ENCODE measurements at regions not wholly inside any gene's neighbourhood (a gene's known extent, or its start where the extent isn't known, plus 50 kb on each side); places are given as distances from the start of the nearest gene placed in this dataset.
"Not testable (repeated sequence)": the region's sequence is repeated elsewhere in the genome, so short reads cannot be mapped to it uniquely, and the experiment has no call there.

DNA sequence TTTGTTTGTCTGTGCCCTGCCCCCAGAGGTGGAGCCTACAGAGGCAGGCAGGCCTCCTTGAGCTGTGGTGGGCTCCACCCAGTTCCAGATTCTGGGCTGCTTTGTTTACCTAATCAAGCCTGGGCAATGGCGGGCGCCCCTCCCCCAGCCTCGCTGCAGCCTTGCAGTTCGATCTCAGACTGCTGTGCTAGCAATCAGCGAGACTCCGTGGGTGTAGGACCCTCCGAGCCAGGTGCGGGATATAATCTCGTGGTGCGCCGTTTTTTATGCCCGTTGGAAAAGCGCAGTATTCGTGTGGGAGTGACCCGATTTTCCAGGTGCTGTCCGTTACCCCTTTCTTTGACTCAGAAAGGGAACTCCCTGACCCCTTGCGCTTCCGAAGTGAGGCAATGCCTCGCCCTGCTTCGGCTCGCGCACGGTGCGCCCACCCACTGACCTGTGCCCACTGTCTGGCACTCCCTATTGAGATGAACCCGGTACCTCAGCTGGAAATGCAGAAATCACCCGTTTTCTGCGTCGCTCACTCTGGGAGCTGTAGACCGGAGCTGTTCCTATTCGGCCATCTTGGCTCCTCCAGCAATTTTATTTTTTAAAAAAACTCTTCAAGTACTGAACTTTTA, 958.5 kb upstream of the SEMA6A start:
- not testable (repeated sequence) for DNase-seq (ENCODE audit: low read depth in 2 of 2)

DNA sequence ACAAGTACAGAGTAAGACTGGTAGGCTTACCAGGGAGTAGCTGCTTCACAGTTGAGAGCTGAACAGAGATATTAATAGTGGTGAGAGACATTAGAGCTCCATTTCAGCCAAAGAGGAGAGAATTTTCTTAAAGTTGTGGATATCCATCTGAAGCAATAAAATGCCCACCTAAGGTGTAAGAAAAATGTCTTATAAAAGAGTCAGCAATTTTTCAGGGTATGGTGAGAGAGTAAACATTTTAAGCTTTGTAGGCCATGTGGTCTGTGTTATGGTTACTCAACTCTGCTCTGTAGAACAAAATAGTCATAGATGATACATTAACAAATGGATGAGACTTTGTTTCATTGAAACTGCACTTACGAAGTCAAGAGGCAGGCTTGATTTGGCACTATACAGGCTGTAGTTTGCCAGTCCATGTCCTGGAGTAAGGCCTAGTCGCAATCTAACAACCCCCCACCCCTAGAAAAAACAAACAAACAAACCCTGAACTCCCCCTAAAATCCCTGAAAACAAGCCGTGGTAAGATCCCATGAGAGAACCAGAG, 945.4 kb upstream of the SEMA6A start:
- no peak for DNase-seq (ENCODE audit: low read depth in 2 of 2)

DNA sequence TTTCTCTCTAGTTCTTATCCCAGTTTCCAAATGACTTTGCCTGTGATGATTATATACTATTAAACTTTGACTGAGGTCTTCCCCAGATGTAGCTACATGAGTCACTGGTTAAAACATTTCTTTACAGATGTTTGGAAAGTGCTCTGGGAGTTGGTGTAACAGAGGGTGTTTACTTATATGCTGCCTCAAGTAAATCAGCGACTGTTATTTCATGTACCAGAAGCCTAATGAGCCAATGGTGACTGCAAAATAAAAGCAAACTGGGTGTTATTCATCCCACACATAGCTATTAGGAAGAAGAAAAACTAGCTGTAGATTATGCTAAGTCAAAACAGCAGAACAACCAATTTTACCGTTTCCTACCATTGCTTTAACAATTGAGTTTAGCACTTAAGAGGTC, 929.7 kb upstream of the SEMA6A start:
- no peak for DNase-seq (ENCODE audit: low read depth in 2 of 2)

DNA sequence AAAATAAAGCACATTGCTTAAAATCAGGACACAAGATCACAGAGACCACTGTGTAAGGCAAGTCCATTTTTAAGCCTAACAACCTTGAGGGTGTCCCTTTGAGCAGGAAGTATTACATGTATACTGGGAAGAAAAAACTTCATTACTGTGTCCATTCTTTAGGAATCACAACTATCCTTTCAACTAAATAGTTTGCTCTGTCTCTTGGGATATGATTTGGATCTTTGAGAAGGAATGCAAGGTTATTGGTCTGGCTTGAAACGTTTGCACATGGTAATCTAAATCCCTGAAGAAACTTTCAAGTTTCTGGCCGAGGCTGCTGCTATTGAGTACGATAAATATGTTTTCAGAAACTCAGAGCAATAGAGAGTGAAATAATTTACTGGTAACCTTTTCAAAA, 923.0 kb upstream of the SEMA6A start:
- no peak for DNase-seq (ENCODE audit: low read depth in 2 of 2)

DNA sequence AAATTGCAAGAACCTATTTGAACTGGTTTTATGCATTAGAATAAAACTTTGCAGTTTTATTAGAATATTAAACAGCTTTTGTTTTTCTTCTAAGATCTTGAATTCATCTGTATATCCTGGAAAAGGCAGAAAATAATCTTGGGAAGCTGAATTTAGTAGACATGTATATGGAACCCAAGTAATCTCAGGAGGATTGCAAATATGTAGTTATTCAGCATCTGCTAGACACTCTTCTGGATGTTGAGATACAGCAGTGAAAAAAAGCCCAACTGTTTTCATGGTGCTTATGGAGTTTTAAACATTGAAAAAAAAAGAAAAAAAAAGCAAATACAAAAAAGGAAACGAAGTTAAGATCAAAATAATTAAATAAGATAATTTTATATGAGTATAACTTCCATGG, 922.2 kb upstream of the SEMA6A start:
- DNase-seq (ENCODE audit: low read depth in 2 of 2) = no peak

DNA sequence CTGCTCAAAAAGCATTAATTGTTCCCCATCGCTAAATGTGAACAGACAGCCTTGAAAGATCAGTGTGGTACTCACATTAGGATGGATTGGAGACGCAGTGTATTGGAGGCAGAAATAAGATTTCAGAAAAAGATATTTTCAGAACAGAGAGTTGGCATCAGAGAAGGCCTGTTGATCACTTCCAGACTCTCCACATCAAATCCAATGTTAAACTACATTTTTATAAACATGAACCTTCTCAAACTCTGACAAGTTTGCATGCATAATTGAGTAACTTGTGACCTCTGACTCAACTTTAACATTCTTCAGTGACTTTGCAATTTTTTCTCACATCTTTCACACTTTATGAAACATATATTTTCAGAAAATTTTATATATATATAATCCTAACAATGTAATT, 919.6 kb upstream of the SEMA6A start:
- DNase-seq (ENCODE audit: low read depth in 2 of 2) = no peak

DNA sequence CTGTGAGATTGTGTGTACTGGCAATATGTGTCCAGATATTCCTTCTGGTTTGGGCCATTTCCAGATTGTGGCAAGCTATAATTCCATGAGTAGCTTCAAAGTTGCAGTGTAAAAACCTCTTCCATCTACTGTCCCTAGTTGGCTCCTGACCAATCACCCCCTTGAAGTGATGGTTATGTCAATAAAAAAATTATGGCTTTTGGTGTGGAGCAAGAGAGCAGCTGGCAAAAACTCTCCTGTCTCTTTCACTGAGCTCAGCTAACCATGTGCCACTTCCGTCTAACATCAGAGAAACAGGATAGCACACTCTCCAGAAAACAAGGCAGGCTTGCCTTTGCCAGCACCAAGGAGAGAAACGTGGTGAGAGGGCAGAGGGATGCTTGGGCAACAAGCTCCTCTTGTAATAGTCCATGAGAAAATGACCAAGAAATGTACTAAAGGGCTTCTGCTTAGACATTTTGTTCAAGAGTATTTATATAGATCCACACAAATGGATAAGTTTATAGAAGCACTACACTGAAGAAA, 914.4 kb upstream of the SEMA6A start:
- no peak for DNase-seq (ENCODE audit: low read depth in 2 of 2)

DNA sequence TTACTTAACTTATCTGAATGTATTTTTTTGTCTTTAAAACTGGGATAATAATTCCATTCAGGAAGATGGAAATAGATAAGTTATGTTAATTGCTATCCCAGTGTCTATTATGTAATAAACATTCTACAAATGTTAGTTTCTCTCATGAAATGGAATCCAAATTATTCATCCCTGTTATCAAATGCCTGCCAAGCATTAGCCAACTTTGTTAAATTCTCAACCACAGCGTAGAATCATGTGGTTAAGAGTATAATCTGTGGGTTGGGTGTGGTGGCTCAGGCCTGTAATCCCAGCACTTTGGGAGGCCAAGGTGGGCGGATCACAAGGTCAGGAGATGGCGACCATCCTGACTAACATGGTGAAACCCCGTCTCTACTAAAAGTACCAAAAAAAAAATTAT, 912.9 kb upstream of the SEMA6A start:
- DNase-seq (ENCODE audit: low read depth in 2 of 2) = no peak

DNA sequence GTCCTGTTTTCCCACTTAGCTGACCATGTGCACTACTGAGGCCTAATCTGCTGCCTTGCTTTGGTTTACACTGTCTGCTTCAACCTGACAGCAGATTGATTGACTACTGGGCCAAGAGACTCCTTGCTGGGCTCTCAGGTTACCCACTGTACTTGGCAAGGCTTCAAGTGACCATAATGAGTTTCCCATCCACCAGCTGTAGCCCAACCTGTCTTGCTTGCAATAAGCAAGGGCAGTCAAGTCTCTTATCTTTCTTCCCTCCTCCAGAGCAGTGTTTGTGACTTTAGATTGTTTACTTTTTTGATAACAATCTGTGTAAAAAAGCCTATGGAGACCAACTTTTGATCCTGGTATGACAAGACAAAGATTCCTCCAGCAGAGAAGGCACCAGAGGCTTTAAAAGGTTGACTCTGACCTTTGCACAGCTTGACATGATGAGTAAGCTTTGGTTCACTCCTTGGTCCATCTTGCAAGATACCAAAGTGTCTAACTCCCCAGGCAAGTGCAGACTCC, 912.3 kb upstream of the SEMA6A start:
- DNase-seq (ENCODE audit: low read depth in 2 of 2) = no peak

DNA sequence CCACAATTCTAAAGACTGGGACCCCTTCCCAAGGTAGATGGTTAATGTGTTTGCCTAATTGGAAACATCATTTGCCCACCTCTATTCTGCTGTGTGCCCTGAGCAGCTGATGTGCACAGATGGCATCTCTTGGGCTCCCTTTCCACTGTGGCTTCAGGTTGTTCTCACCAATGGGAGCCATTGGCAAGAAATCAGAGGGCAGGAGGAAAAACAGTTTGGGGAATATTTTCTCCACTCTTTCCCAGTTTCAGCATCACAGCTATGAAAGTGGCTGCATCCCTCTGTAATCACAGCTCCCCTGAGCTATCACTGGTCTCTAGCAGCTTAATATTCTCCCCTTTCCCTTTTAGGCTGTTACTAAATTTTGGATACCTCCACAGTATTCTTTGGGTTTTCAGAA, 911.6 kb upstream of the SEMA6A start:
- no peak for DNase-seq (ENCODE audit: low read depth in 2 of 2)

DNA sequence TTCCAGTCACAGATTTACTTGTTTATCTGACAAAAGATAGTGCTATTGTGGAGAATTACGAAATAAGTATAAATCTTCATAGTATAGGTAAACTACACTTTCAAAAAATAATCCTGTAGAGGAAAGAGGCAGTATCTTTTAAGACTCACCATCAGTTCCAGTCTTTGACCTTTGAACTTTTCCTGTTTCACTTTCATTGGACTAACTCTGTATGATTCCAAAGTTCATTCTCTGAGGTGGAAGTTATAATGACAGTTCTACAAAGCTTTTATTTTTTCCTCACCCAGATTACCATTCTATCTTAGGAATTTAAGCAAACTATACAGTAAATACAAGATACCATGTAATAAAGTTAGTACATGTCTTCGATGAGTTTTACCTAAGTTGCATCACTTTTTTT, 901.3 kb upstream of the SEMA6A start:
- no peak for DNase-seq (ENCODE audit: low read depth in 2 of 2)

DNA sequence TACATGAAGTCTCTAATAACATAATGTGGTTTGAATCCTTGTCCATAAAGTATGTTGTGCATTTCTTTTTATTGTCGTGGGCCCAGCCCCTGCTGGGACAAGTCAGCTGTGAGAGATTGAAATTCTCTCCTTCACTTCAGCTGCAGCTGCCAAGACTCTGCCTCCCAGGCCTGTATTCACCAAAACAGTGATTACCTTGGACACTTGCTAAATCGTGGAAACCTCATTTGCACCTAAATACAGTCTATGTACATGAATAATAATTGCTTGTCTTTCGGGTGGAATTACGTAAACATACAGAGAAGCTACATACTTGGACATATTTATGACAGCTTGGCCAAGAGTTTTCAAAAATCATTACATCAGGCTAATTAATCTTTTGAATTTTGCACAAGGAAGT, 898.5 kb upstream of the SEMA6A start:
- no peak for DNase-seq (ENCODE audit: low read depth in 2 of 2)

DNA sequence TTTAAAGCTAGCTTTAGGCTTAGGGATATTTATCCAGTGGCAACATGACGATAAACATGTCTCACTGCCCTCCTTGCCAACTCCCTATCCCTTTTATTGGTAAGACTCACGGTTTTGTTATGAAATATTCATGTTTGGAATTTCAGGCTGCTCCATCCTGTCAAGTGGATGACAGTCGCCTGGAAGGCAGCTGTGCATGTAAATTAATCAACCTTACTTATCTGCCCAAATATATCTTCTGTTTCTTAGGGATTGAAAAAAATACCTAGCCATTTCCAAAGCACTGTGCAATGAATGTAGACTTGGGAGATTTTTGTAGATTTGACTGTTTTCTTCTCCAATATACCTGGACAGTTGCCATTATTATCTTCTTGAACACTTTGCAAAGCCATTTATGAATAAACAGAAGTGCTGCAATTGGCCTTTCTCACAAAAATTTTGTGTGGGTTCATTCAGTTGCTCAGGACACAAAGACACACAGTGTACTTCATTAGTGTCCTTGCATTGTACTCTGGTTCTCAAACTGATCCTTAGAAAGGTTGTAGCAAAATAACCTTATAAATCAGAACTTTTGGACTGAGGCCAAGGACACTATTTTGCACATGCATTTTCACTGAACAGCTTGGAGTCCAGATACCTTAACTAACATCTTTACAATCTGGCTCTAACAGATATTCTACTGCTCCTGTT, 889.4 kb upstream of the SEMA6A start:
- no peak for DNase-seq (ENCODE audit: low read depth in 2 of 2)

DNA sequence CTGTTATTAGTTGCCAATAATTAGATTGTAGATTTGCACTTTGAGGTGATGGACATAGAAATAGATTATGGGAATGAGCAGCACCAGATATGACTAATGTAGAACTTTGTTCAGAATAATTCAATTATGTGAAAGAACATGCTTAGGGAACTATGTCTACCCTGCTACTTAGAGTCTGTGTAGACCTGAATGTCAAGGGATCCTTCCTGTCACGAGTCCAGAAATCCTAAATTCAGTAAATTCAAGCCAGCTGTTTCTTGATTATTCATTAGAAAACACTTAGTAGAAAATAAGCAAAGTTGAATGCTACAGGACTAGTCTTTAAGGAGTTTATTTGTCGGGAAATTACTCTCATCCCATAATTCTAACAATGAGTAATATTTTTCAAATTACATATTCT, 887.3 kb upstream of the SEMA6A start:
- DNase-seq (ENCODE audit: low read depth in 2 of 2) = no peak

DNA sequence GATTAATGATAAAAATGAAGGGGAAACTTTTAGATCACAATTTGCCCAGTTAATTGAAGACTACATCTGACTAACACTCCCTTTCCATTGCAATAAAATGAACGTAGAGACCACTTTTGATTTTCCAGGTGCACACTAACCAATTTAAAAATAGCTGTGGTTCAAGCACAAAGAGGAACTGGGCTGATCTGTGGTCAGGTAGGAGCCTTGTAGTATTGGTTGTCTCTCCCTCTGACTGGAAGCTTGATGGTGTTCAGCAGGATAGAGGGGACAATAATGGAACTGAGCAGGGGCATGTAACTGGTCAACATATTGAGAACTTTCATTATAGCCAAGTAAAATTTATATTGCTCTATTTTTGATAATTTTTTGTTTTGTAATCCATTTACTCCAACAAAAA, 886.8 kb upstream of the SEMA6A start:
- DNase-seq (ENCODE audit: low read depth in 2 of 2) = no peak

DNA sequence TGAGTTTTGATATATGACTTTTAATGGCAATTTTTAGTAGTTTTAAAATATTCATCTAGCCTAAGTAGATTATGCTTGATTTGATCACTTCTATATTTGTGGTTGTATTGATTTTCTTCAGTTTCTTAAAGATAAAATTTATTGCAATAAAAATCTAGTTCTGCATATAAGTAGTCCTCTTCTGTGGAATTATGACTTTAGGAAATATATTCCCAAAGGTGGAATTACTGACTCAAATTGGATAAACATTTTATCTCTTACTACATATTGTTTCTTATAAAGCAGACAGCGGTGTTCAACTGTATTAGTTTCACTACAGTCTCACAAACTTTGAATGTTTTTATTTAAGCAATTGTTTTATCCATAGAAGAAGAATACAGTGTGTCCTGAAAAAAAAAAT, 883.0 kb upstream of the SEMA6A start:
- DNase-seq (ENCODE audit: low read depth in 2 of 2) = no peak

DNA sequence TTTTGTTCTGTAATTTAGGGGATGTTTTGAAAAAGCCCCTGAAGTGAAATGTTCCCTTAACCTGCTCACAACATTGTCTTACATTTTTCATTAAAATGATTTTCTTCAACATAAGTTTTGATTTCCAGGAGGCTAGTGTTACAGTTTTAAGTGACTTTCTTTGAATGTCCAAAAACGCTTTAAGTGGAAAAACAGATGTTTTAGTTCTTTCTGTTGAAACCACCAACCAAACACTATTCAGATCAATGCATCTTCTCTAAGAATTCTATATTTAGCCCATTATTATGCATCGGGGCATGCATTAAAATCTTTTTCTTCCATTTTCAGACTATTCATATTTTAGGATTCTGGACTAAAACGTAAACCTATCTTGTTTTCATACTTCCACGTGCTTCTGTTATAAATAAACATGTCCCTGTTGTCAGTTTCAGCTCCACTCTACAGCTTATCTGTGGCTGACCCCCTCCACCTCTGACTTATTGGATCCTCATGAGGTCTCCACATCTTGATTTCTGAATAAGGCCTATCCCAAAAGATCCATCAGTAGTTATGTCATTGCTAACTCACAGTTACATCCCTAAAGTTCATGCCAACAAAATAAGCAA, 882.3 kb upstream of the SEMA6A start:
- no peak for DNase-seq (ENCODE audit: low read depth in 2 of 2)

DNA sequence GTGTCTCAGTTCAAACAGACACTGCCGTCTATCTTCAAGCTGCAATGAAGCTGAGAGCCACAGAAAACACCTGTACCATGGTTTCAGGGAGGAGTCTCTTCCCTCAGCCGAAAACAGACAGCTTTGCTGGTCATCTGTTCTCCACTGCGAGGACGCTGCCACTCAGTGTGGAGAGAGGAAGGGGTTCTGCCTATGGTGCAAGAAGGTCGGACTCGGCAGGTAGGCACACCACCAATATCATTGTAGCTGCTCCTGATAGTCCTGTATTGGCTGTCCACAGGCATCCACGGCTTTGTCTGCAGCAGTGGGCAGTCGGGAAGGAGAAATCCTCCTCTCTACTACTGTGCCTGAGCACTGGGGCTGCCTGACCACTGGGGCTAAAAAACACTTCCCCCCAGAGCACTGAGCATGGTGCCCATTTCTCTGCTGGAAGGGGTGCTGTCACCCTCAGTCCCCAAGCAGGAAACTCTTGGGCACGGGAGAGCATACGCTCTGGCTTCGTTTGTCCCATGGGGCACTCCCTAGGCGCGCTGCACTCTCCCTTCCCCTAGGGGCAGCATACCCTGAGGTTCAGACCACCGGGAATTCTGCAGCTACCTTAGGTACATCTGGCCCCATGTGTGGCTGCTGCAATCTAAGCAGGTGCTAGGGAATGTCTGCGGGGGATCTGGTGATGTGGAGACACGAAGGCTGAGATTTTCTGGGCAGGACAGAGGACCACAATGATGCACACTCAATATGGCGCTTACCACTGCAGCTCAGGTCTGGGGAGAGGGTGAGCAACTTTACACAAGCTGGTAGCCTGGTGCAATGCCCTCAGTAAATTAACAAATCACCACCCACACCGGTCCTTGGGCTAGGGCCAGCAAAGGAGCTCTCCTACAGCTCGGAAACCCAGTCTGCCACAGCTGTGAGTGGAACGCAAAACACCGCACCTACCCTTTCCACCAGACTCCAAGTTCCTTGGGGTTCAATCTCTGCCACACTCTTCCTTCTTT, 880.9 kb upstream of the SEMA6A start:
- no peak for DNase-seq (ENCODE audit: low read depth in 2 of 2)

DNA sequence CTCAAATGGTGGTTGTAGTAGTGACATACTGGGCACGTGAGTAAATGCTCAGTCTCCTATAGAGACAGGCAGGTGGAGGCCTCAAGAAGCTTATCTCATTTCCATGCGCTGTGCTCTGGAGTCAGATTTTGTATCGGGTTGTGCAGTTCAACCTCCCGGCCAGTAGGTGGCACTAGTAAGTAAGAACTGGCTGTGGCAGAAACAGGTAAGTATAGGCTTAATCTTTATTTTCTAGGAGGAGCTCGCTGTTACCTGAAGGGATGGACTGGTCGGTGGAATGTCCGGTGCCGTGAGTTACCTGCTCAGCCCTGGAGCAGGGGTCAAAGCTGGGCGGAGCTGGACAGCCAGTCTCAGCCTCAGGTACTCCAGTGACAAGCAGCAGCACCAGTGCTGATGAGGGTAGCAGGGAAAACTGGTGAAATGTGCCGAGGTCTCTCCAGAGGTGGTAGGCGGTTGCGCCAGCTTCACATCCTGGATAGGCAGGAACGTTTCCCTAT, 880.1 kb upstream of the SEMA6A start:
- no peak for DNase-seq (ENCODE audit: low read depth in 2 of 2)

DNA sequence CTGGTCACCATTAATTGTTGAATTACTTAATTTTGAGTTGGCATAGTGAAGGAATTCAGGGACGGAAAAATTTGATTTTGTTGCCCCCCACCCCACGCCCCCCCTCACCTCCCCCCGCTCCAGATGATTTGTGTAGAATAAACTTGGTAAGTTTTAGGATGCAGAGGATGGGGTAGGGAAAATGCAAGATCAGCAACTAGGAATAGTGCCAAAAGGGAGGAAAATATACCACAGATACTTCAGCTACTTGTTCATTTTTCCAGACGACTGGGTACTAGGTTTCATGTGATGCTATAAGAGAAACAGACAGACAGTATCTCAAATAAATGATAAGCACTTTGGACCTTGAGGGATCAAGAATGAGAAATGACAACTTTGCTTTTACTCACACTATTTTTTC, 862.2 kb upstream of the SEMA6A start:
- no peak for DNase-seq (ENCODE audit: low read depth in 2 of 2)

DNA sequence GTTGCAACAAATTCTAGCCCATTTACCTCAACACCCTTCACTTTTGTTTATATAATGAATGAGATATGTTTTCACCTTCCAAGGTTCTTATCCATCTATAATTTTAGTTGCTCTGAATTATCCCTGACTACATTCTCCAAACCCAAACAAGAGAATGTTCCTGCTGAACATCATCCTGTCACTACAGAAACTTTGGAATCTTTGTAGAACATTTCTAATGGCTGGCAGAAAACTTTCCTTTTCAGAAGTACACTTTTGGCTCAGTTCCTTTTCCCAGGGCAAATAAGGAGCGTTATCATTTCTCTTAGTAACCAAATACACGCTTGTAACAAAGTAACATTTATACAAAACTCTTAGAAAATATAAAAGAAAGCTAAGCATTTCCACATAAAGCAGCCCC, 860.6 kb upstream of the SEMA6A start:
- no peak for DNase-seq (ENCODE audit: low read depth in 2 of 2)
